ENCODE measurements at regions not wholly inside any gene's neighbourhood (a gene's known extent, or its start where the extent isn't known, plus 50 kb on each side); places are given as distances from the start of the nearest gene placed in this dataset.

DNA sequence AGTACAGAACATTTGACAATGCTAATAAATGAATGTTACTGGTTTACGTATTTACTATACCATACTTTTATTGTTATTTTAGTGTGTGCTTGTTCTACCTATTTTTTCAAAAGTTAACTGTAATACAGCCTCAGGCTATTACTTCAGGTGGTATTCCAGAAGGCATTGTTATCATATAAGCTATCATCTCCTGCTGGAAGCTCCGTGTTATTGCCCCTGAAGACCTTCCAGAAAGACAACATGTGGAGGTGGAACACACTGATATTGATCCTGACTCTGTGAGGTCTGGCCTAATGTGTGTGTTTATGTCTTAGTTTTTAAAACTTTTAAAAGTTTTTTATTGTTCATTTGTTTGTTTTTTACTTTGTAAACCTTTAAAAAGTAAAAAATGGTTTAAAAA, 509.8 kb upstream of the SPRY2 start:
- Histone ChIP-seq H3K27me3 (ENCODE audit: insufficient read depth, low read length) (no peaks in the 10 kb centered on the region), H4K20me1 (ENCODE audit: insufficient read depth, low read length) (no peaks in the 10 kb centered on the region)

DNA sequence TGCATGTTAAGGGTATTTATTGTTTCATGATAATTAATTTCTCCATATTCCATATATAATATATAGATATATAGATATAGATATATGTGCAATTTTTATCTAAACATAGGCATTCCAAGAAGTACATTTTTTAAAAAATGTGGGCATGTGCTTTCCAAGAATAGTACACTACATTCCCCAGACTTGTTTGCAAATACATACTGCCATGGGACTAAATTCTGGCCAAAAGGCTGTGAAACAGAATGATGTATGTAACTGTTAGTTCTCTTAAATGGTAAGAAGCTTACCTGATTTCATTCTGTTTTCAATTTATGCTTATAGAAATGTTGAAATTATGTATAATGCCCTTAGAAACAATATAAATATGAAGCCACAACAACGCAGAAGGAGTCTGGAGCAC, 503.2 kb upstream of the SPRY2 start:
- no peak overlapping the region for H3K4me3 ChIP-seq (ENCODE audit: insufficient read depth, low read length)
- H3K9me3 ChIP-seq (ENCODE audit: low read depth, low read length): no peaks in the 10 kb centered on the region
- H3K4me2 ChIP-seq (ENCODE audit: insufficient read depth, low read length): no peak overlapping the region
- no peak overlapping the region for H3K27ac ChIP-seq (ENCODE audit: low read depth, low read length)
- no peaks in the 10 kb centered on the region for H3K36me3 ChIP-seq (ENCODE audit: insufficient read depth, low read length)
- no peaks in the 10 kb centered on the region for H3K79me2 ChIP-seq (ENCODE audit: insufficient read depth, low read length)
- H3K4me1 ChIP-seq (ENCODE audit: insufficient read depth, low read length): no peaks in the 10 kb centered on the region
- TF ChIP-seq, protein P1, sequence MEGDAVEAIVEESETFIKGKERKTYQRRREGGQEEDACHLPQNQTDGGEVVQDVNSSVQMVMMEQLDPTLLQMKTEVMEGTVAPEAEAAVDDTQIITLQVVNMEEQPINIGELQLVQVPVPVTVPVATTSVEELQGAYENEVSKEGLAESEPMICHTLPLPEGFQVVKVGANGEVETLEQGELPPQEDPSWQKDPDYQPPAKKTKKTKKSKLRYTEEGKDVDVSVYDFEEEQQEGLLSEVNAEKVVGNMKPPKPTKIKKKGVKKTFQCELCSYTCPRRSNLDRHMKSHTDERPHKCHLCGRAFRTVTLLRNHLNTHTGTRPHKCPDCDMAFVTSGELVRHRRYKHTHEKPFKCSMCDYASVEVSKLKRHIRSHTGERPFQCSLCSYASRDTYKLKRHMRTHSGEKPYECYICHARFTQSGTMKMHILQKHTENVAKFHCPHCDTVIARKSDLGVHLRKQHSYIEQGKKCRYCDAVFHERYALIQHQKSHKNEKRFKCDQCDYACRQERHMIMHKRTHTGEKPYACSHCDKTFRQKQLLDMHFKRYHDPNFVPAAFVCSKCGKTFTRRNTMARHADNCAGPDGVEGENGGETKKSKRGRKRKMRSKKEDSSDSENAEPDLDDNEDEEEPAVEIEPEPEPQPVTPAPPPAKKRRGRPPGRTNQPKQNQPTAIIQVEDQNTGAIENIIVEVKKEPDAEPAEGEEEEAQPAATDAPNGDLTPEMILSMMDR (IDR thresholded peaks at IDR 0.05; ENCODE audit: extremely low read depth, low read depth, low read length): no peak
- H3K27me3 ChIP-seq (ENCODE audit: insufficient read depth, low read length): no peaks in the 10 kb centered on the region
- H2AFZ ChIP-seq (ENCODE audit: low read length): no peak overlapping the region
- H4K20me1 ChIP-seq (ENCODE audit: insufficient read depth, low read length): no peaks in the 10 kb centered on the region
- DNase-seq (ENCODE audit: insufficient read length, low spot score, missing footprints): no peak

More for the DNA sequence above, 509.8 kb upstream of the SPRY2 start:
- Histone ChIP-seq H3K4me2 (ENCODE audit: insufficient read depth, low read length) (no peak overlapping the region), H3K27ac (ENCODE audit: low read depth, low read length) (no peak overlapping the region), H3K9me3 (ENCODE audit: low read depth, low read length) (no peaks in the 10 kb centered on the region), H3K36me3 (ENCODE audit: insufficient read depth, low read length) (no peaks in the 10 kb centered on the region), H2AFZ (ENCODE audit: low read length) (no peak overlapping the region), H3K79me2 (ENCODE audit: insufficient read depth, low read length) (no peaks in the 10 kb centered on the region), H3K4me3 (ENCODE audit: insufficient read depth, low read length) (no peak overlapping the region), H3K4me1 (ENCODE audit: insufficient read depth, low read length) (no peaks in the 10 kb centered on the region)
- no peak for DNase-seq (ENCODE audit: insufficient read length, low spot score, missing footprints)
- TF ChIP-seq, protein P1 (IDR thresholded peaks at IDR 0.05; ENCODE audit: extremely low read depth, low read depth, low read length): no peak

DNA sequence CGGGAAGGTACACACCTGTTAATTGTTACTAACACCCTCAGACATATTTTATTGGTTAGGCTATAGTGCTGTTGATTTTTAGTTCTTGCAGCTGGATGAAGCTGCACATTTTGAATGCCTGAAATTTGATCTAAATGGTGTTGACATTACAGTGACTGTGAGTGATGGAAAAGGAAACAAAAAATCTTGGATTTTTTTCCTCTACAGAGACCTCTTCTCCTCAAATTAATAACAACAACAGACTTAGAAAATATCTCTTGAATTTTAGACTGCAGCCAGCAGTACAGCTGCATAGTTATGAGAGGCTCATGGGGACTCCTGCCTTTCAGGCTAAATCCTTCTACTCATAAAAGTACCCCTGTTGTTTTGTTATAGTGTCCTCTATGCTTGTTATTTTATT, 500.5 kb upstream of the SPRY2 start:
- TF ChIP-seq, protein P1 (IDR thresholded peaks at IDR 0.05; ENCODE audit: extremely low read depth, low read depth, low read length): no peak
- H3K27me3 ChIP-seq (ENCODE audit: insufficient read depth, low read length): no peaks in the 10 kb centered on the region
- no peaks in the 10 kb centered on the region for H3K36me3 ChIP-seq (ENCODE audit: insufficient read depth, low read length)
- no peak overlapping the region for H3K4me2 ChIP-seq (ENCODE audit: insufficient read depth, low read length)
- no peak overlapping the region for H3K27ac ChIP-seq (ENCODE audit: low read depth, low read length)
- no peak overlapping the region for H2AFZ ChIP-seq (ENCODE audit: low read length)
- H3K79me2 ChIP-seq (ENCODE audit: insufficient read depth, low read length): no peaks in the 10 kb centered on the region
- H3K4me3 ChIP-seq (ENCODE audit: insufficient read depth, low read length): no peak overlapping the region
- DNase-seq (ENCODE audit: insufficient read length, low spot score, missing footprints): no peak
- no peaks in the 10 kb centered on the region for H4K20me1 ChIP-seq (ENCODE audit: insufficient read depth, low read length)
- H3K4me1 ChIP-seq (ENCODE audit: insufficient read depth, low read length): no peaks in the 10 kb centered on the region
- H3K9me3 ChIP-seq (ENCODE audit: low read depth, low read length): no peaks in the 10 kb centered on the region

DNA sequence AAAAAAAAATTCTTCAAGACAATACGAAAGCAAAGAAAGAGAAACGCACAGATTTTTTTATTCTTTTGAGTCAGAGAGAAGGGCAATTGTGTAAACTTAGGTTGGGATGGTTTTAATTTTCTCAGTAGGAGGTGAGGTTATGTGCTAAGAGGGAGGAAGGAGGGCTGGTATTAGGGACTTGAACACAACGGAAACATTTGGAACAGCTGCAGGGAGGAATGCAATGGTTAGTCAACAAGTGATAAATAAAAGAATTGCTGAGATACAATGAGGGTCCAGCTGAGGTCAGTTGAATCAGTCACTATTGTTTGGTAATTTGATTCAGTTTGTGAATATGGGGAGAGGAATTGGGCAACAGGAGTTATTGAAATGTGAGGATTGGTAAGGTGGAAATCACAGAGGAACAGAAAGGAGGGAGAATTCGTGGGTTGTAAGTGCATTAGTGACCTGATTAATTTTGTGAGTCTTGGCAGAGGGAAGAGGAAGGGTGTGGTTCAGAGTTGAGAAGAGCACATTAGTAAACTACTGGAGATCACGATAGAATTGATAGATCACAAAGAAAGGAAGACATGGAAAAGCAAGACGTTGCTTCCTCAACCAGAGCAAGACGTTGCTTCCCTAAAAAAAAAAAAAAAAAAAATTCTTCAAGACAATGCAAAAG, 499.5 kb upstream of the SPRY2 start:
- Histone ChIP-seq H3K27ac (ENCODE audit: low read depth, low read length) (no peak overlapping the region), H3K4me2 (ENCODE audit: insufficient read depth, low read length) (no peak overlapping the region), H2AFZ (ENCODE audit: low read length) (no peak overlapping the region), H3K27me3 (ENCODE audit: insufficient read depth, low read length) (no peaks in the 10 kb centered on the region), H3K9me3 (ENCODE audit: low read depth, low read length) (no peaks in the 10 kb centered on the region), H4K20me1 (ENCODE audit: insufficient read depth, low read length) (no peaks in the 10 kb centered on the region), H3K4me1 (ENCODE audit: insufficient read depth, low read length) (no peaks in the 10 kb centered on the region), H3K4me3 (ENCODE audit: insufficient read depth, low read length) (no peak overlapping the region), H3K36me3 (ENCODE audit: insufficient read depth, low read length) (no peaks in the 10 kb centered on the region), H3K79me2 (ENCODE audit: insufficient read depth, low read length) (no peaks in the 10 kb centered on the region)
- DNase-seq (ENCODE audit: insufficient read length, low spot score, missing footprints): peak; percentile 13
- TF ChIP-seq, protein P1 (IDR thresholded peaks at IDR 0.05; ENCODE audit: extremely low read depth, low read depth, low read length): no peak

Data from osteoblast (primary cell).